ENCODE measurements at regions not wholly inside any gene's neighbourhood (a gene's known extent, or its start where the extent isn't known, plus 50 kb on each side); places are given as distances from the start of the nearest gene placed in this dataset.
A peak's percentile ranks its signal among the peaks of the same experiment; 100 is the strongest.

GRCh38 chr12:123077298-123078119 lies 73.4 kb downstream of the PITPNM2 start:
- WGBS, 2 experiments, result 87% methylated on average over 22 of the region's 22 CpGs
- H3K36me3 ChIP-seq (ENCODE audit: control insufficient read depth, insufficient read depth, low read length), result no peaks in the 10 kb centered on the region
- no peak overlapping the region for H3K4me3 ChIP-seq (ENCODE audit: insufficient read depth, low read depth, low read length)
- H3K27me3 ChIP-seq (ENCODE audit: control insufficient read depth, insufficient read depth, low read length, poor library complexity, severe bottlenecking), result no peaks in the 10 kb centered on the region
- H3K9me3 ChIP-seq (ENCODE audit: control insufficient read depth, low read length), result no peaks in the 10 kb centered on the region
- H3K27ac ChIP-seq (ENCODE audit: insufficient read depth, low read depth, low read length, poor library complexity, severe bottlenecking), result no peak overlapping the region
- H3K4me1 ChIP-seq (ENCODE audit: control insufficient read depth, insufficient read depth, low read length), result peaks cover 32% of the 10 kb centered on the region

DNA sequence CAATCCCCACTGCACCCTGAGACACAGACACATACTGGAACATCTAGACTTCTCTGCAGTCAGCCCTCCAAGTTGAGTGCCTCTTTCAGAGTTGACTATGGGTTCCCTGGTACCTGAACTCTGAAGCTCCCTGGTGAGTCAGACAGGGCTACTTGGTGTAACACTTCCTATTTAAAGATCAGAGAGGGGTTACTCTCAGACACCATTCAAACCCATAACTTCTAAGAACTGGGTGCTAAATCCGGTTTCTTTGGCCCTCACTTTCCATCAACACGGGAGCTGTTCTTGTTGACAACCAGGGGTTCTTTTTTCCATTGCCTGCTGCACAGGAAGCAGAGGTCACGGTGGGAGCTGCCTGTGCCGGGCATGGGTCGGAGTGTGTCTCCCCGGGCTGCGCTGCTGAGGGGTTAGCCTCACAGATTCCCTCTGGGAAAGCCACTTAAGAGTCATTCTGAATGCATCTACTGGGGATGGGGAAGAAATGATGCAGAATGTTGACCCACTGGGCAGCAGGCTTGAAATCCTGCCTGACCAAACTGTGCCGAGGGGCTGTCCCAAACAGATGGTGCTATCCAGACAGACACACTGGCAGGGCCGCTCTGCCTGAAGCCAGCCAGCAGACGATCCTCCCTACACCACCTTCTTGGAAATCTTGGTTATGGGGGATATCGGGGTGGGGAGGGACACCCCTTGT lies 74.1 kb downstream of the PITPNM2 start:
- H3K27ac ChIP-seq (ENCODE audit: insufficient read depth, low read depth, low read length, poor library complexity, severe bottlenecking), result no peak overlapping the region
- no peaks in the 10 kb centered on the region for H3K36me3 ChIP-seq (ENCODE audit: control insufficient read depth, insufficient read depth, low read length)
- H3K4me1 ChIP-seq (ENCODE audit: control insufficient read depth, insufficient read depth, low read length), result peaks cover 35% of the 10 kb centered on the region
- no peaks in the 10 kb centered on the region for H3K9me3 ChIP-seq (ENCODE audit: control insufficient read depth, low read length)
- H3K4me3 ChIP-seq (ENCODE audit: insufficient read depth, low read depth, low read length), result no peak overlapping the region
- no peaks in the 10 kb centered on the region for H3K27me3 ChIP-seq (ENCODE audit: control insufficient read depth, insufficient read depth, low read length, poor library complexity, severe bottlenecking)
- 93 to 94% methylated on average over 11 of the region's 11 CpGs for WGBS, 2 experiments

GRCh38 chr12:123075646-123076171 lies 75.2 kb downstream of the PITPNM2 start:
- H3K4me1 ChIP-seq (ENCODE audit: control insufficient read depth, insufficient read depth, low read length), result peaks cover 40% of the 10 kb centered on the region
- H3K4me3 ChIP-seq (ENCODE audit: insufficient read depth, low read depth, low read length), result peak overlapping the region; percentile 4
- no peaks in the 10 kb centered on the region for H3K36me3 ChIP-seq (ENCODE audit: control insufficient read depth, insufficient read depth, low read length)
- no peaks in the 10 kb centered on the region for H3K27me3 ChIP-seq (ENCODE audit: control insufficient read depth, insufficient read depth, low read length, poor library complexity, severe bottlenecking)
- peak overlapping the region; percentile 60 for H3K27ac ChIP-seq (ENCODE audit: insufficient read depth, low read depth, low read length, poor library complexity, severe bottlenecking)
- no peaks in the 10 kb centered on the region for H3K9me3 ChIP-seq (ENCODE audit: control insufficient read depth, low read length)
- 24 to 29% methylated on average over 16 of the region's 16 CpGs for WGBS, 2 experiments

GRCh38 chr12:123075087-123075645 lies 75.7 kb downstream of the PITPNM2 start:
- 60 to 68% methylated on average over 11 of the region's 11 CpGs for WGBS, 2 experiments

DNA sequence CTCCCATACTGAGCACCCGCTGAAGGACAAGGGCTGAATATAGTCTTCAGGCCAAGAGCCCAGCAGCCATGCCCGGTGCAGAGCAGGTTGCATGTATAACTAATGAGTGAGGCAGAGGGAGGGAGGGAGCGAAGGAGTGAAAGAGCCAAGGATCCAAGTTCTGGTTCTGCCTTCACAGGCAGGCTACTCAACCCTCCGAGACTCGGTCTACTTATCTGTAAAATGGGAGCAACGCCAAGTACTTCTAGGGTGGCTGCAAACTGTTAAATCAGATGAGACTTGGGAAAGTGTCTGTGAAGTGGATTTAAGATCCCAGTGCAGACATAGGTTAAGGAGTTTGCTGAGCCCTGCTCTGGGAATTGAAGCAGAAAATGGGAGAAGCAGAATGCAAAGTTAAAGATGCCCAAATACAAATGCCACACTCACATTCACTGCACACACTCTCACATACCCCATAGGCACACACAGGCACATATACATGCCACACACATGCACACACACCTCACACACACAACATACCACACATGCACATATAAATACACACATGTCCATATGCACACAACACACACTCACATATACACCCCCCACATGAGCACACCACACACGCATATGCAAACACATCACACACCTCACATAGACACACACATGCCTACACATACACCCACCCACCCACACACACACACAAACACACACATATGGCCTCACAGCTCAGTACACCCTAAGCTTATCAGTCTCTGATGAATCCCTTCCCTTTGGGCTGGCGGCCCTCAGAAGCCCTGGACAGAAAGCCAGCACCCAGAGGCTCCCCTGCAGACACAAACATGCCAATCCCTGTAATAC lies 76.7 kb downstream of the PITPNM2 start:
- 92 to 93% methylated on average over 8 of the region's 8 CpGs for WGBS, 2 experiments
- Histone ChIP-seq H3K9me3 (ENCODE audit: control insufficient read depth, low read length) (no peaks in the 10 kb centered on the region), H3K36me3 (ENCODE audit: control insufficient read depth, insufficient read depth, low read length) (no peaks in the 10 kb centered on the region), H3K4me3 (ENCODE audit: insufficient read depth, low read depth, low read length) (no peak overlapping the region), H3K27ac (ENCODE audit: insufficient read depth, low read depth, low read length, poor library complexity, severe bottlenecking) (no peak overlapping the region), H3K4me1 (ENCODE audit: control insufficient read depth, insufficient read depth, low read length) (peaks cover 40% of the 10 kb centered on the region), H3K27me3 (ENCODE audit: control insufficient read depth, insufficient read depth, low read length, poor library complexity, severe bottlenecking) (no peaks in the 10 kb centered on the region)

More at GRCh38 chr12:123075087-123075645, 75.7 kb downstream of the PITPNM2 start:
- no peak overlapping the region for H3K4me3 ChIP-seq (ENCODE audit: insufficient read depth, low read depth, low read length)
- no peaks in the 10 kb centered on the region for H3K27me3 ChIP-seq (ENCODE audit: control insufficient read depth, insufficient read depth, low read length, poor library complexity, severe bottlenecking)
- no peaks in the 10 kb centered on the region for H3K9me3 ChIP-seq (ENCODE audit: control insufficient read depth, low read length)
- H3K4me1 ChIP-seq (ENCODE audit: control insufficient read depth, insufficient read depth, low read length), result peaks cover 40% of the 10 kb centered on the region
- H3K36me3 ChIP-seq (ENCODE audit: control insufficient read depth, insufficient read depth, low read length), result no peaks in the 10 kb centered on the region
- H3K27ac ChIP-seq (ENCODE audit: insufficient read depth, low read depth, low read length, poor library complexity, severe bottlenecking), result peak overlapping the region; percentile 60

- no peaks in the 10 kb centered on the region for H3K9me3 ChIP-seq (ENCODE audit: control insufficient read depth, low read length)
- H3K4me3 ChIP-seq (ENCODE audit: insufficient read depth, low read depth, low read length), result no peak overlapping the region
- H3K27ac ChIP-seq (ENCODE audit: insufficient read depth, low read depth, low read length, poor library complexity, severe bottlenecking), result no peak overlapping the region
- H3K27me3 ChIP-seq (ENCODE audit: control insufficient read depth, insufficient read depth, low read length, poor library complexity, severe bottlenecking), result no peaks in the 10 kb centered on the region
- peaks cover 40% of the 10 kb centered on the region for H3K4me1 ChIP-seq (ENCODE audit: control insufficient read depth, insufficient read depth, low read length)
- WGBS, 2 experiments, result 87 to 94% methylated on average over 3 of the region's 3 CpGs
- H3K36me3 ChIP-seq (ENCODE audit: control insufficient read depth, insufficient read depth, low read length), result no peaks in the 10 kb centered on the region
Measured at GRCh38 chr12:123073292-123073691, 77.6 kb downstream of the PITPNM2 start.

DNA sequence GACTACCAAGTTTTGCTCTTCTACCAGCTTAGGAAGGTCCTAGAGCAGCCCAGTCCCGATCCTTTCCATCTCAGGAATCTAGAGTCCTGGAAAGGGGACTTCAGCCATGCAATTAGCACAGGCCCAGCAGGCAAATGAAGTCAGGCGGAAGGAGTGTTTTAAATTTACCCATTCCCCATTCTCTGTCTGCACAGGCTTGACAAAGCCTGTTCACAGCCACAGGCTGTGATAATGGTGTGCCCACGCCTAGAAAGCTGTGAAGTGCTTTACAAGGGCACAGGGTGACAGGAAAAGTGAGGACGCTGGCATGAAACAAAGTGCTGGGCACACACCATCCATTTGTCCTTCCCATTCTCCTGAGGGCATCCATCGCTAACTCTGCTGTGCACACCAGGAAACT lies 79.0 kb downstream of the PITPNM2 start:
- Histone ChIP-seq H3K9me3 (ENCODE audit: control insufficient read depth, low read length) (no peaks in the 10 kb centered on the region), H3K27me3 (ENCODE audit: control insufficient read depth, insufficient read depth, low read length, poor library complexity, severe bottlenecking) (no peaks in the 10 kb centered on the region), H3K4me3 (ENCODE audit: insufficient read depth, low read depth, low read length) (no peak overlapping the region), H3K4me1 (ENCODE audit: control insufficient read depth, insufficient read depth, low read length) (peaks cover 26% of the 10 kb centered on the region), H3K36me3 (ENCODE audit: control insufficient read depth, insufficient read depth, low read length) (no peaks in the 10 kb centered on the region), H3K27ac (ENCODE audit: insufficient read depth, low read depth, low read length, poor library complexity, severe bottlenecking) (no peak overlapping the region)
- 90 to 94% methylated on average over 5 of the region's 5 CpGs for WGBS, 2 experiments

DNA sequence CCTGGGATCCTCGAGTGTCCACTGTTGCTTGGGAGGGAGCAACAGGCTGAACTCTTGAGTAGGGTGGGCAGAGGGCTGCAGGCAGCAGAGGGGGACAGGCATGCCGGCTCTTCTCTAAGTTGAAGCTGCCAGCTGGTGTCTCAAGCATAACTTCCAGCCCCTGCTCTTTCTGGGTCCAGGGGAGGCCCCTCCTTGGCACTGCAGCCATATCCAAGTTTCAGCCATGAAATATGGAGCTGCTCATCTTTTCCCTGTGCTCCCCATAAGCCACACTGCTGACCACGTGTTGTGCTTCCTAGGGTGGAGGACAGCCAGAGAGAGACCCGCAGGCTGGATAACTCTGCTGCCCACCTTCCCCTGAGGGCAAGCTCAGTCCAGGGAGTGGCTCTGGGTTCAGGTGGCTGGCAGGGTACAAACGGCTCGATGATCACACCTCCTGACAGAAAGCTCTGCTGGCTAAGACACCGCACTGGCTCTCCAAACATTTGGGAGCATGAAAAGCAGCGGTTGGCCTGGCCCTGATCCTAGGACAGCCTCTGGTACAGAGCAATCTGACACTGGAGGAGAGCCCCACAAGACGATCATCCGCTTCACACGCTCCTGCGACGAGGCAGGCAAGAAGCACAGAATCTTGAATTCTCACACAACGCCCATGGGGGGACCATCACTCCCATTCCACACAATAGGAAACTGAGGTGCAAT lies 79.6 kb downstream of the PITPNM2 start:
- Histone ChIP-seq H3K4me3 (ENCODE audit: insufficient read depth, low read depth, low read length) (no peak overlapping the region), H3K36me3 (ENCODE audit: control insufficient read depth, insufficient read depth, low read length) (no peaks in the 10 kb centered on the region), H3K27ac (ENCODE audit: insufficient read depth, low read depth, low read length, poor library complexity, severe bottlenecking) (no peak overlapping the region), H3K27me3 (ENCODE audit: control insufficient read depth, insufficient read depth, low read length, poor library complexity, severe bottlenecking) (no peaks in the 10 kb centered on the region), H3K9me3 (ENCODE audit: control insufficient read depth, low read length) (no peaks in the 10 kb centered on the region), H3K4me1 (ENCODE audit: control insufficient read depth, insufficient read depth, low read length) (peaks cover 23% of the 10 kb centered on the region)
- WGBS, 2 experiments, result 89 to 92% methylated on average over 14 of the region's 14 CpGs

- Histone ChIP-seq H3K27me3 (ENCODE audit: control insufficient read depth, insufficient read depth, low read length, poor library complexity, severe bottlenecking) (no peaks in the 10 kb centered on the region), H3K4me3 (ENCODE audit: insufficient read depth, low read depth, low read length) (no peak overlapping the region), H3K27ac (ENCODE audit: insufficient read depth, low read depth, low read length, poor library complexity, severe bottlenecking) (no peak overlapping the region), H3K36me3 (ENCODE audit: control insufficient read depth, insufficient read depth, low read length) (no peaks in the 10 kb centered on the region), H3K9me3 (ENCODE audit: control insufficient read depth, low read length) (no peaks in the 10 kb centered on the region), H3K4me1 (ENCODE audit: control insufficient read depth, insufficient read depth, low read length) (peaks cover 16% of the 10 kb centered on the region)
- WGBS, 2 experiments, result 93 to 94% methylated on average over 14 of the region's 14 CpGs
Measured at GRCh38 chr12:123070267-123071081, 80.4 kb downstream of the PITPNM2 start.
